HEK293 (cell line): ENCODE measurements at regions not wholly inside any gene's neighbourhood (a gene's known extent, or its start where the extent isn't known, plus 50 kb on each side); places are given as distances from the start of the nearest gene placed in this dataset.

Source experiments
- CTCF ChIA-PET: fragments of 350-600 bp; formaldehyde crosslinking; extraction: SDS; loops from one replicate; lab custom pipeline; 2021; ENCODE audit warnings: antibody characterized with exemption; lab: Yijun Ruan, JAX
- POLR2A ChIA-PET: fragments of 300-600 bp; formaldehyde crosslinking; extraction: SDS; loops from one replicate; lab custom pipeline; 2020; ENCODE audit warnings: antibody characterized with exemption, inconsistent platforms; lab: Yijun Ruan, JAX
- H3K27ac ChIP-seq: fragments of 200-500 bp; sonication (Bioruptor generic); 2 replicates; pipeline ENCODE4 v1.5.1; 2014; ENCODE audit warnings: low read depth, low read length, control low read depth, inconsistent platforms; ENCODE audit errors: extremely low read depth
- H3K36me3 ChIP-seq, 2 experiments: fragments of 200-500 bp in 1 of 2; sonication (Bioruptor generic) in 1 of 2; 1 replicate in 1 of 2; 2 replicates in 1 of 2; pipeline ENCODE4 v1.5.1; 2014 to 2017; ENCODE audit warnings: inconsistent platforms in 2 of 2, low read length in 2 of 2; ENCODE audit not compliant: control insufficient read depth in 2 of 2, insufficient read depth in 1 of 2
- H3K4me1 ChIP-seq: fragments of 200-500 bp; sonication (Bioruptor generic); 2 replicates; pipeline ENCODE4 v1.5.1; 2014; ENCODE audit warnings: mild to moderate bottlenecking, low read length, inconsistent platforms; ENCODE audit not compliant: control insufficient read depth, insufficient read depth
- H3K4me3 ChIP-seq: 2 replicates; pipeline ENCODE4 v1.5.1; 2011; ENCODE audit warnings: low read depth, mild to moderate bottlenecking, control low read depth, low read length, moderate library complexity
- H3K9me3 ChIP-seq: fragments of 200-500 bp; sonication (Bioruptor generic); 2 replicates; pipeline ENCODE4 v1.5.1; 2014; ENCODE audit warnings: low read depth, low read length, inconsistent platforms; ENCODE audit not compliant: control insufficient read depth, insufficient read depth
- GLI2 ChIP-seq: fragments of 450-650 bp; formaldehyde crosslinking; IDR thresholded peaks from 2 replicates; pipeline ENCODE4; 2017; ENCODE audit warnings: missing biosample characterization, missing genetic modification characterization, low read depth, borderline replicate concordance
- HOXA7 ChIP-seq: sonication (generic); formaldehyde crosslinking; IDR thresholded peaks from 2 replicates; pipeline ENCODE4 v1.8.1; 2022; ENCODE audit warnings: missing genetic modification reagents, borderline replicate concordance
- OSR2 ChIP-seq: fragments of 450-650 bp; formaldehyde crosslinking; IDR thresholded peaks from 2 replicates; pipeline ENCODE4 v1.5.1; 2016; ENCODE audit warnings: missing biosample characterization, missing genetic modification characterization
- PRDM1 ChIP-seq: fragments of 450-650 bp; formaldehyde crosslinking; IDR thresholded peaks from 2 replicates; pipeline ENCODE4; 2016; ENCODE audit warnings: missing biosample characterization, missing genetic modification characterization
- YY2 ChIP-seq: fragments of 450-650 bp; formaldehyde crosslinking; IDR thresholded peaks from 2 replicates; pipeline ENCODE4 v1.5.1; 2016; ENCODE audit warnings: missing biosample characterization, missing genetic modification characterization
- ZBTB8A ChIP-seq: fragments of 450-650 bp; formaldehyde crosslinking; IDR thresholded peaks from 2 replicates; pipeline ENCODE4 v1.5.1; 2016; ENCODE audit warnings: missing biosample characterization, missing genetic modification characterization
- ZFP37 ChIP-seq: fragments of 450-650 bp; formaldehyde crosslinking; IDR thresholded peaks from 2 replicates; pipeline ENCODE4 v1.5.1; 2016; ENCODE audit warnings: missing biosample characterization, missing genetic modification characterization
- ZNF184 ChIP-seq: fragments of 450-650 bp; IDR thresholded peaks from 2 replicates; pipeline ENCODE4 v1.5.1; 2018; ENCODE audit warnings: missing biosample characterization, mild to moderate bottlenecking, missing genetic modification characterization
- ZNF214 ChIP-seq: fragments of 450-650 bp; formaldehyde crosslinking; IDR thresholded peaks from 2 replicates; pipeline ENCODE4 v1.5.1; 2017; ENCODE audit warnings: missing biosample characterization, mild to moderate bottlenecking, missing genetic modification characterization, borderline replicate concordance
- ZNF341 ChIP-seq: fragments of 450-650 bp; formaldehyde crosslinking; IDR thresholded peaks from 2 replicates; pipeline ENCODE4; 2016; ENCODE audit warnings: low read depth, missing biosample characterization, missing genetic modification characterization
- ZNF394 ChIP-seq: fragments of 450-650 bp; formaldehyde crosslinking; IDR thresholded peaks from 2 replicates; pipeline ENCODE4 v1.5.1; 2016; ENCODE audit warnings: missing biosample characterization, missing genetic modification characterization, mild to moderate bottlenecking, moderate library complexity, borderline replicate concordance
- ZNF404 ChIP-seq: fragments of 450-650 bp; formaldehyde crosslinking; IDR thresholded peaks from 2 replicates; pipeline ENCODE4 v1.5.1; 2017; ENCODE audit warnings: missing biosample characterization, missing genetic modification characterization
- ZNF473 ChIP-seq: fragments of 450-650 bp; formaldehyde crosslinking; IDR thresholded peaks from 2 replicates; pipeline ENCODE4 v1.5.1; 2017; ENCODE audit warnings: missing biosample characterization, missing genetic modification characterization
- ZNF555 ChIP-seq: fragments of 450-650 bp; formaldehyde crosslinking; conservative IDR thresholded peaks from 2 replicates; pipeline ENCODE4 v1.5.1; 2017; ENCODE audit warnings: missing biosample characterization, mild to moderate bottlenecking, missing genetic modification characterization, inconsistent platforms
- ZNF585B ChIP-seq: fragments of 450-650 bp; formaldehyde crosslinking; IDR thresholded peaks from 2 replicates; pipeline ENCODE4 v1.5.1; 2016; ENCODE audit warnings: missing biosample characterization, missing genetic modification characterization
- ZNF600 ChIP-seq: fragments of 450-650 bp; formaldehyde crosslinking; IDR thresholded peaks from 2 replicates; pipeline ENCODE4 v1.5.1; 2016; ENCODE audit warnings: missing biosample characterization, missing genetic modification characterization
- ZNF624 ChIP-seq: fragments of 450-650 bp; formaldehyde crosslinking; IDR thresholded peaks from 2 replicates; pipeline ENCODE4 v1.5.1; 2017; ENCODE audit warnings: missing biosample characterization, missing genetic modification characterization
- ZNF677 ChIP-seq: fragments of 450-650 bp; IDR thresholded peaks from 2 replicates; pipeline ENCODE4 v1.5.0; 2018; ENCODE audit warnings: missing biosample characterization, mild to moderate bottlenecking, missing genetic modification characterization, moderate library complexity
- ZNF768 ChIP-seq: fragments of 450-650 bp; formaldehyde crosslinking; IDR thresholded peaks from 2 replicates; pipeline ENCODE4 v1.5.1; 2018; ENCODE audit warnings: missing biosample characterization, mild to moderate bottlenecking, missing genetic modification characterization
- ZSCAN30 ChIP-seq: fragments of 450-650 bp; IDR thresholded peaks from 2 replicates; pipeline ENCODE4 v1.5.1; 2018; ENCODE audit warnings: missing biosample characterization, mild to moderate bottlenecking, missing genetic modification characterization, moderate library complexity
- TF ChIP-seq, protein P1 (sequence below): fragments of 450-650 bp; formaldehyde crosslinking; IDR thresholded peaks from 2 replicates; pipeline ENCODE4 v1.5.1; 2016; ENCODE audit warnings: missing biosample characterization, missing genetic modification characterization

DNA sequence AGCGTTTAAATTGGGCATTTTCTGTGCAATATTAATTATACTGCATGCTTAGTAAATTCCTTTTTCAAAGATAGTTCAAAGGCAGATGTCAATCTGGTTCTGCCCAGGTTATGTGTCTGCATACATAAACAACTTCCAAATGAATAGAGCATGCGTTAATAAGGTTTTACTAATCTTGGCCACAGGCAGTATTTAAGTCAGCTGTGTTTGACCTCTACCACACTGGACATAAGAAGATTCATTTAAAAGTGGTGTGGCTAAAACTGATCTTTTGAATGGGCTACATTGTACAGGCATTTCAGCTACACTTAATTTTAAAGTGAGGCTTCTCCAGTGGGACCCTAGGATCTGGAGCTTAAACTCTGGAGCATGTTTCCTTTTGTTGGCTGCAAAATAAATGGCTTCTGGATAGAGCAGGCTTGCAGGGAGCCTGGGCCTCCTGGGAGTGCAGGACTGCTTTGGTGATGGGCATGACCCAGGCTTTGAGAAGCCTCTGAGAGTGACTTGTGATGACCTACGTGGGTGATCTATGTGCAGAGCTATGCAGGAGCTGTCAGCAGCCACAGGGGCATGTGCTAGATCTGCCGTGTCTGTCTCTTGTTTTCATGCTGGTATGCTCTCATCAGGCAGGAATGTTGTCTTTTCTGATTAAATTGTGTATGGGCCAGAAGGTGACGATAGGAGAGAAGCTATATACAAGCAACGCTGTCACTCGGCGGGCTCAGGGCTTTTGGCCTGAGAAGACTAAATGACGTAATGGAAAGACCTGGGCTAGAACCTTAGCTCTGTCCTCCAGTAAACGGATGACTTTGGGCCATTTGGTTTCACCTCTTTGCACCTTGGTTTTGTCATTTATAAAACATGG lies 331.2 kb downstream of the QKI start (continued):
- TF ChIP-seq ZNF768 (tag by site-specific recombination) (no peak), OSR2 (peak; percentile 76), PRDM1 (peak; percentile 37; the same call in 1 of the 2 replicates), ZNF600 (tag by site-specific recombination) (peak; percentile 75), HOXA7 (CRISPR knock-in tag) (no peak), ZNF555 (tag by site-specific recombination) (no peak), ZBTB8A (tag by site-specific recombination) (no peak), ZNF394 (tag by site-specific recombination) (peak; percentile 54; the same call in 1 of the 2 replicates), ZNF341 (no peak), ZSCAN30 (tag by site-specific recombination) (no peak)
- TF ChIP-seq, protein P1, sequence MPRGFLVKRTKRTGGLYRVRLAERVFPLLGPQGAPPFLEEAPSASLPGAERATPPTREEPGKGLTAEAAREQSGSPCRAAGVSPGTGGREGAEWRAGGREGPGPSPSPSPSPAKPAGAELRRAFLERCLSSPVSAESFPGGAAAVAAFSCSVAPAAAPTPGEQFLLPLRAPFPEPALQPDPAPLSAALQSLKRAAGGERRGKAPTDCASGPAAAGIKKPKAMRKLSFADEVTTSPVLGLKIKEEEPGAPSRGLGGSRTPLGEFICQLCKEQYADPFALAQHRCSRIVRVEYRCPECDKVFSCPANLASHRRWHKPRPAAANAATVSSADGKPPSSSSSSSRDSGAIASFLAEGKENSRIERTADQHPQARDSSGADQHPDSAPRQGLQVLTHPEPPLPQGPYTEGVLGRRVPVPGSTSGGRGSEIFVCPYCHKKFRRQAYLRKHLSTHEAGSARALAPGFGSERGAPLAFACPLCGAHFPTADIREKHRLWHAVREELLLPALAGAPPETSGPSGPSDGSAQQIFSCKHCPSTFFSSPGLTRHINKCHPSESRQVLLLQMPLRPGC (tag by site-specific recombination), result peak; percentile 85

DNA sequence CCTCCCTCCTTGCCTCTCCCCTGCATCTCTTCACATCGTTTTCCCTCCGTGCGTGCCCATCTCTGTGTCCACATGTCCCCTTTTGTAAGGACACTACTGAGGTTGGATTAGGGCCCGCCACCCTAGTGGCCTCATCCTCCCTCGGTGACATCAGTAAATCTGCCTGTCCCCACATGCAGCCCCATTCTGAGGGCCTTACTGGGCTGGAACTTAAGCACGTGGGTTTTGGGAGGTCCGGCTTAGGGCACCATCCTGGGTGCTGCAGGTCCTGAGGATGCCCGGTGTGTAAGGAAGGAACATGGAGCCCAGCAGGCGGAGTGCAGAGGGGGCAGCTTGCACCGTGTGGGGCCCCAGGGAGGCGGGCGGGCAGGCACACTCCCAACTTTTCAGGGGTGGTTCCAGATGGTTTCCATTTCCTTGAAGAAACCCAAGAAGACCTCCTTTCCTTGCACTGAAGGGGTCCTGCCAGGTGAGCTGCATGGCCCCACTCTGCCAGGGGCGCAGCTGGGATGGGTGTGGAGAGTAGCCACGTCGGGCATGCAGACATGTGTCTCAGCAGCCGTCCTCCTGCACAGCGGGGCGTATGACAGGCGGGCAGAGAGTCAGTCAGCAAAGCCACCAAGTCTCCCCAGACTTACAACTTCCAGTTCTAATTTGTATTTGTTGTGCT lies 329.9 kb downstream of the QKI start:
- Histone ChIP-seq H3K4me3 (no peak overlapping the region), H3K9me3 (no peaks in the 10 kb centered on the region), H3K27ac (no peak overlapping the region), H3K4me1 (no peaks in the 10 kb centered on the region), H3K36me3 (no peaks in the 10 kb centered on the region)
- ChIA-PET CTCF (no interaction called here), POLR2A (interaction anchor here (0.6 kb wide), 1 partner anchor 283 kb away, joined by 3 read pairs; no protein-coding TSS in a partner anchor)
- no peak for TF ChIP-seq GLI2 (tag by site-specific recombination)
- TF ChIP-seq ZNF404, result no peak
- TF ChIP-seq ZNF473 (tag by site-specific recombination), result no peak
- no peak for TF ChIP-seq ZNF184
- no peak for TF ChIP-seq YY2 (tag by site-specific recombination)
- TF ChIP-seq ZNF585B (tag by site-specific recombination), result no peak
- TF ChIP-seq ZNF214, result no peak
- no peak for TF ChIP-seq ZNF624
- no peak for TF ChIP-seq ZFP37 (tag by site-specific recombination)

DNA sequence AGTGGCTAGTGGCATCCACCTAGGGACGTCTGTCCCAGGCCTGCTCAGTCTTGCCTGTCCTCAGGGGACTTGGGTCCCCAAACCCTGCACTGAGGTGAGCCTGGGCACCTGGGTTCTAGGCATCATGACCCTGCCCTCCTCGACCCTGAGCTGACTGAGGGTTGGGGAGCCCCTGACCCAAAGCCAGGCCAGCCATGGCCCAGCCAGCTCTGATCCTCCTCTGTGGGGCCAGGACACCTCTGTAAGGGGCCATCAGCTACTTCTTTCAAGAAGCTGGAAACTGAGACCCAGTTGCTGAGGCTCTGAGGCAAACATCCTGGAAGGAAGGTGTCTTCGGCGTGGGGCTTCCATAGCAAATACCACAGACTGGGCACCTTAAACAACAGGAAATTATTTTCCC lies 329.3 kb downstream of the QKI start:
- ChIA-PET CTCF (no interaction called here), POLR2A (no interaction called here)
- no peaks in the 10 kb centered on the region for H3K9me3 ChIP-seq
- TF ChIP-seq ZNF677 (tag by site-specific recombination), result no peak
- H3K27ac ChIP-seq, result no peak overlapping the region
- H3K4me1 ChIP-seq, result no peaks in the 10 kb centered on the region
- H3K4me3 ChIP-seq, result no peak overlapping the region
- H3K36me3 ChIP-seq, result no peaks in the 10 kb centered on the region
